Peyer's patch (tissue), 4 donors: ENCODE measurements at regions not wholly inside any gene's neighbourhood (a gene's known extent, or its start where the extent isn't known, plus 50 kb on each side); places are given as distances from the start of the nearest gene placed in this dataset.

Source experiments
- DNase-seq, 3 donors: peaks; one replicate each; pipeline ENCODE4 v3.0.0-alpha.2; 2017 to 2019
- H3K27ac ChIP-seq, 4 donors: fragments of 200-600 bp; sonication (generic); one replicate each; pipeline ENCODE4 v1.5.1; 2016 to 2019
- H3K27me3 ChIP-seq, 2 donors: fragments of 200-600 bp; sonication (generic); one replicate each; pipeline ENCODE4 v1.5.1; 2019
- H3K36me3 ChIP-seq, 3 donors: fragments of 200-600 bp; sonication (generic); one replicate each; pipeline ENCODE4 v1.5.1; 2016 to 2019
- H3K4me1 ChIP-seq, 4 donors: fragments of 200-600 bp; sonication (generic); one replicate each; pipeline ENCODE4 v1.5.1; 2016 to 2019
- H3K4me3 ChIP-seq, 4 donors: fragments of 200-600 bp; sonication (generic); 1 replicate in 3 of 4; 2 replicates in 1 of 4; pipeline ENCODE4 v1.5.1; 2016 to 2019; ENCODE audit warnings: mild to moderate bottlenecking in 1 of 4
- H3K9me3 ChIP-seq, 4 donors: fragments of 200-600 bp; sonication (generic); one replicate each; pipeline ENCODE4 v1.5.1; 2016 to 2019; ENCODE audit warnings: mild to moderate bottlenecking in 1 of 4
- POLR2A ChIP-seq, 2 donors: fragments of 450-650 bp; IDR thresholded peaks; one replicate each; pipeline ENCODE4 v1.5.1; 2017; ENCODE audit warnings: antibody characterized with exemption in 2 of 2, mild to moderate bottlenecking in 2 of 2, moderate library complexity in 2 of 2
- TF ChIP-seq, protein P1 (sequence below), 6 experiments: fragments of 450-650 bp in 4 of 6; fragments of 200-600 bp in 2 of 6; sonication (generic) in 1 of 6; IDR thresholded peaks; one replicate each; pipeline ENCODE4 v1.5.1; 2017 to 2019; ENCODE audit warnings: antibody characterized with exemption in 6 of 6, mild to moderate bottlenecking in 3 of 6, moderate library complexity in 1 of 6

DNA sequence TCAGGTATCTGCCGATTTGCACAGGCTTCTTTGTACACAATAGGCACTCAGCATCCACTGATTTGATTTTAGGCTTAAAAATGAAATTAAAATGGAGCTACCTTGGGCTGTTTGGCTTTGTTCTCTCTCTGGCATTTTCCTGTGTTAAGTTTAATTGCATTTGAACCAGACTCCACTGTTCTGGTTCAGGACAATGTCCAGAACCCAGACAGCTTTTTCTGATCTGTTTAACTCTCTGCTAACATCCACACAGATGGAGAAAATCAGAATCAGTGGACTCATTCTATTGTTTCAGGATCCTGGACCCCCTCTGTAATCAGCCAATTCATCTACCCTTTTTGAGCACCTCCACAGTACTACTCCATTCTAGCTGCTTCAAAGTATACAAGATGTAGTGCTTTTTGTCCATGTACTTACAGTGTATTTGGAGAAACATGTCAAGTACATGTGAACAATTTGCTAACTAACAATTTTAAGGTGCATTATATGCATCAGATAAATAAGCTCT, 248.1 kb downstream of the PTBP2 start:
- no peaks in the 10 kb centered on the region for H3K4me1 ChIP-seq
- no peak overlapping the region for H3K27ac ChIP-seq
- H3K27me3 ChIP-seq: no peaks in the 10 kb centered on the region
- TF ChIP-seq, protein P1, sequence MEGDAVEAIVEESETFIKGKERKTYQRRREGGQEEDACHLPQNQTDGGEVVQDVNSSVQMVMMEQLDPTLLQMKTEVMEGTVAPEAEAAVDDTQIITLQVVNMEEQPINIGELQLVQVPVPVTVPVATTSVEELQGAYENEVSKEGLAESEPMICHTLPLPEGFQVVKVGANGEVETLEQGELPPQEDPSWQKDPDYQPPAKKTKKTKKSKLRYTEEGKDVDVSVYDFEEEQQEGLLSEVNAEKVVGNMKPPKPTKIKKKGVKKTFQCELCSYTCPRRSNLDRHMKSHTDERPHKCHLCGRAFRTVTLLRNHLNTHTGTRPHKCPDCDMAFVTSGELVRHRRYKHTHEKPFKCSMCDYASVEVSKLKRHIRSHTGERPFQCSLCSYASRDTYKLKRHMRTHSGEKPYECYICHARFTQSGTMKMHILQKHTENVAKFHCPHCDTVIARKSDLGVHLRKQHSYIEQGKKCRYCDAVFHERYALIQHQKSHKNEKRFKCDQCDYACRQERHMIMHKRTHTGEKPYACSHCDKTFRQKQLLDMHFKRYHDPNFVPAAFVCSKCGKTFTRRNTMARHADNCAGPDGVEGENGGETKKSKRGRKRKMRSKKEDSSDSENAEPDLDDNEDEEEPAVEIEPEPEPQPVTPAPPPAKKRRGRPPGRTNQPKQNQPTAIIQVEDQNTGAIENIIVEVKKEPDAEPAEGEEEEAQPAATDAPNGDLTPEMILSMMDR (IDR thresholded peaks at IDR 0.05): no peak
- no peak for TF ChIP-seq POLR2A (IDR thresholded peaks at IDR 0.05)
- no peaks in the 10 kb centered on the region for H3K9me3 ChIP-seq
- no peaks in the 10 kb centered on the region for H3K36me3 ChIP-seq
- no peak for DNase-seq
- H3K4me3 ChIP-seq: no peak overlapping the region

DNA sequence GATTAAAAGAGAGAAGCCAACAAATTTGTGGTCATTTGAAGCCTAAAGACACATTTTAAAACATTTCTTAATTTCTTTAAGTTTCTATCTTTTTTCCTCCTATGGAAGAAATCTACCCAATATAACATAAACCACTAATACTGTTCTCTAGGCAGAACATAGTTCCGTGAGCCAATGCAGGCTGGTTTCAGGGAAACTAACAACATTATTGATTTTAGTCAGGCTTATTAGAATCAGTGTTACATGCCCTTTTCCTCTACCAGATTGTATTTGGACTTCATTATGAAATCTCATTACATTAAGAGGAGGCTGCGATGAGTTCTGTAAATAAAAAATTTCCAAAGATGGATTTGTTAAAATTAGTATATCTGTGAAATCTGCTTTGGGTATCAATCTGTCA, 249.9 kb downstream of the PTBP2 start:
- Histone ChIP-seq H3K9me3 (no peaks in the 10 kb centered on the region), H3K27ac (no peak overlapping the region), H3K4me3 (no peak overlapping the region), H3K27me3 (no peaks in the 10 kb centered on the region), H3K4me1 (no peaks in the 10 kb centered on the region), H3K36me3 (no peaks in the 10 kb centered on the region)
- DNase-seq: no peak
- TF ChIP-seq POLR2A (IDR thresholded peaks at IDR 0.05): no peak
- TF ChIP-seq, protein P1 (IDR thresholded peaks at IDR 0.05): no peak

DNA sequence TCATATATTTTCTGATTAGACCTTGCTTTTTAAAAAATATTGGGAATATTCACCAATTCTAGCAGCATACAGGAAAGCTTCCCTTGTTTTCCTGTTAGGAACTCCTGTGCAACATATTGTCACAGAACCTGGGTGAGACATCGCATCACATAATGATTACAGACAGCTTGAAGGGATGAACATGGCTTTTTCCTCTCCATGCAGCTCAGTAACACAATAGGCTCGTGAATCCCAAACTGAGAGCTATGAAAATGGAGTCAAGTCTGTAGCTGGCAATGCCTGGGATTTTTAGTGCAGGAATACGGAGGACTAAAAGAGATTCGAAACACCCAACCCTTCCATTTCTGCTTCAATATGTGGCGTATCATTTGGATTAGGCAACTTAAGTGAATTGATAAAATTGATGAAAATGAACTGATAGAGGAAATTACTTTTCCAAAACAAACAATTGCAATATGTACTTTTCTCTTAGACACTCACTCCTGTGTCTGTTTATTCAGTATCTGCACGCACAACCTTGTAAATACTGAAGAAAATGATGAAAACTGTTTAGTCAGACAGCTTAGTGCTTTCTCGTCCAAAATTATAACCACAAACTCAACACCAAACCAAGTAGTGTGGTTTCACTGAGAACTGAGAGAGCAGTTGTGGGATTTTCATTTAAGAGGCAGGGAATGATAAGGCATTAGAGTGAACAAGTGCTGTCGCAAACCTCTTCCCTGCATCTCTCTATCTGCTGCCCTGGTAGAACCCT, 250.4 kb downstream of the PTBP2 start:
- H3K4me1 ChIP-seq: no peaks in the 10 kb centered on the region
- no peak overlapping the region for H3K27ac ChIP-seq
- H3K27me3 ChIP-seq: no peaks in the 10 kb centered on the region
- DNase-seq: no peak
- TF ChIP-seq, protein P1 (IDR thresholded peaks at IDR 0.05): no peak
- TF ChIP-seq POLR2A (IDR thresholded peaks at IDR 0.05): no peak
- H3K9me3 ChIP-seq: no peaks in the 10 kb centered on the region
- no peak overlapping the region for H3K4me3 ChIP-seq
- no peaks in the 10 kb centered on the region for H3K36me3 ChIP-seq

DNA sequence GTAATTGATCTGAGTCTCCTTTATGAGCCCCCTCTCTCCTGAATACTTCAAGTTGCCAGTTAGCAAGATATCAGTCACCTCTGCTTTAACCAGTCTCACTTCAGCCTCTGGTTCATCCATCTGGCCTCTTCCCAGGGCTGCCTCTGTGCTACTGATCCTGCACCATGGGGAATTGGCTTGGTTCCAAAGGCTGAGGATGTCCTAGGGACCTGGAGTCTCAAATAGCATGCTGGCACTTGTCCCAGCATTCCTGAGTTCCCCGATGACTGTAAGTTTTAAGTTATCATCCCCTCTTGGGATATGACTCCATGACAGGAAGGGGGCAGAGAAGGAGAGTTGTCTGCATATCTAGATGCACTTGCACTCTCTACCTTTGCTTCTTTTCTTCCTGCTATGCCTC, 252.0 kb downstream of the PTBP2 start:
- Histone ChIP-seq H3K4me1 (no peaks in the 10 kb centered on the region), H3K9me3 (no peaks in the 10 kb centered on the region), H3K27me3 (no peaks in the 10 kb centered on the region), H3K36me3 (no peaks in the 10 kb centered on the region), H3K4me3 (no peak overlapping the region), H3K27ac (no peak overlapping the region)
- DNase-seq: no peak
- no peak for TF ChIP-seq POLR2A (IDR thresholded peaks at IDR 0.05)
- TF ChIP-seq, protein P1 (IDR thresholded peaks at IDR 0.05): no peak

DNA sequence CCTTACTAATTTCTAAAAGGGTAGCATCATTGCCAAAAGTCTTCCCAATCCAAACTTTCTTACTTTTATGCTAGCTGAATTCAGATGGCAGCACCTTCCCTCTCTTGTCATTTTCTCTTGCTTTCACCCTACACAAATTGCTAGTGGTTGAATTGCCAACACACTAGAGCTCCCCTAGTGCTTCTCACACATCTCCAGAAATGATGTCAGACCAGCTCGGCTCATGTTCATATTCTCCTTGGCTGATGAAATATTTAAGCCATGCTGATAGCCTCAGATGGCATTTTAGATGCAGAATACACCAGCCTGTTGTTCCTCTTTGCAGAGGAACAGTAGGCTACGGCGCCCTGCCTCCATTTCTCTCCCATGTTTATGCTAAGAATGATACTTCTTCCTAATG, 256.9 kb downstream of the PTBP2 start:
- TF ChIP-seq, protein P1 (IDR thresholded peaks at IDR 0.05): no peak
- TF ChIP-seq POLR2A (IDR thresholded peaks at IDR 0.05): no peak
- H3K27me3 ChIP-seq: no peaks in the 10 kb centered on the region
- H3K27ac ChIP-seq: no peak overlapping the region
- no peak for DNase-seq
- H3K4me1 ChIP-seq: no peaks in the 10 kb centered on the region
- no peak overlapping the region for H3K4me3 ChIP-seq
- no peaks in the 10 kb centered on the region for H3K36me3 ChIP-seq
- no peaks in the 10 kb centered on the region for H3K9me3 ChIP-seq
